Astrocyte of the hippocampus (primary cell): ENCODE measurements at regions not wholly inside any gene's neighbourhood (a gene's known extent, or its start where the extent isn't known, plus 50 kb on each side); places are given as distances from the start of the nearest gene placed in this dataset.
A peak's percentile ranks its signal among the peaks of the same experiment; 100 is the strongest.

Experiments used
- DNase-seq: peaks from one replicate; pipeline ENCODE4 v3.0.0; 2011; ENCODE audit warnings: low read depth, low spot score

GRCh38 chr6:98530732-98531131 lies 303.6 kb upstream of the POU3F2 start:
- DNase-seq = no peak

- DNase-seq = no peak
Measured at GRCh38 chr6:98532004-98532403, 302.4 kb upstream of the POU3F2 start.

GRCh38 chr6:98539741-98540140 lies 294.6 kb upstream of the POU3F2 start:
- DNase-seq = no peak

GRCh38 chr6:98546376-98546775 lies 288.0 kb upstream of the POU3F2 start:
- no peak for DNase-seq

GRCh38 chr6:98547151-98547550 lies 287.2 kb upstream of the POU3F2 start:
- DNase-seq = no peak

GRCh38 chr6:98547634-98548033 lies 286.7 kb upstream of the POU3F2 start:
- peak; percentile 34 for DNase-seq

- DNase-seq = no peak
Measured at GRCh38 chr6:98548301-98548700, 286.1 kb upstream of the POU3F2 start.

- DNase-seq = no peak
Measured at GRCh38 chr6:98560418-98560817, 274.0 kb upstream of the POU3F2 start.

GRCh38 chr6:98560841-98561240 lies 273.5 kb upstream of the POU3F2 start:
- DNase-seq = no peak

GRCh38 chr6:98566126-98566525 lies 268.2 kb upstream of the POU3F2 start:
- DNase-seq = no peak

- no peak for DNase-seq
Measured at GRCh38 chr6:98572579-98572978, 261.8 kb upstream of the POU3F2 start.

- no peak for DNase-seq
Measured at GRCh38 chr6:98574984-98575383, 259.4 kb upstream of the POU3F2 start.

- peak; percentile 78 for DNase-seq
Measured at GRCh38 chr6:98576791-98577190, 257.6 kb upstream of the POU3F2 start.

- no peak for DNase-seq
Measured at GRCh38 chr6:98578016-98578415, 256.4 kb upstream of the POU3F2 start.

- DNase-seq = peak; percentile 63
Measured at GRCh38 chr6:98579079-98579478, 255.3 kb upstream of the POU3F2 start.

- DNase-seq = peak; percentile 34
Measured at GRCh38 chr6:98579941-98580340, 254.4 kb upstream of the POU3F2 start.

GRCh38 chr6:98581705-98582104 lies 252.7 kb upstream of the POU3F2 start:
- DNase-seq = peak; percentile 81

GRCh38 chr6:98583506-98583905 lies 250.9 kb upstream of the POU3F2 start:
- DNase-seq = no peak

- DNase-seq = no peak
Measured at GRCh38 chr6:98586163-98586562, 248.2 kb upstream of the POU3F2 start.

- no peak for DNase-seq
Measured at GRCh38 chr6:98587555-98587954, 246.8 kb upstream of the POU3F2 start.

GRCh38 chr6:98589536-98589935 lies 244.8 kb upstream of the POU3F2 start:
- DNase-seq = no peak

- DNase-seq = no peak
Measured at GRCh38 chr6:98590136-98590681, 244.2 kb upstream of the POU3F2 start.

- DNase-seq = no peak
Measured at GRCh38 chr6:98590997-98591396, 243.4 kb upstream of the POU3F2 start.

- no peak for DNase-seq
Measured at GRCh38 chr6:98593676-98594075, 240.7 kb upstream of the POU3F2 start.
